ENCODE measurements at regions not wholly inside any gene's neighbourhood (a gene's known extent, or its start where the extent isn't known, plus 50 kb on each side); places are given as distances from the start of the nearest gene placed in this dataset.
"Not testable (repeated sequence)": the region's sequence is repeated elsewhere in the genome, so short reads cannot be mapped to it uniquely, and the experiment has no call there.

- no peak for DNase-seq (ENCODE audit: low spot score)
Observed at GRCh38 chr16:85239239-85239638, 127.0 kb upstream of the CIBAR2 start.

DNA sequence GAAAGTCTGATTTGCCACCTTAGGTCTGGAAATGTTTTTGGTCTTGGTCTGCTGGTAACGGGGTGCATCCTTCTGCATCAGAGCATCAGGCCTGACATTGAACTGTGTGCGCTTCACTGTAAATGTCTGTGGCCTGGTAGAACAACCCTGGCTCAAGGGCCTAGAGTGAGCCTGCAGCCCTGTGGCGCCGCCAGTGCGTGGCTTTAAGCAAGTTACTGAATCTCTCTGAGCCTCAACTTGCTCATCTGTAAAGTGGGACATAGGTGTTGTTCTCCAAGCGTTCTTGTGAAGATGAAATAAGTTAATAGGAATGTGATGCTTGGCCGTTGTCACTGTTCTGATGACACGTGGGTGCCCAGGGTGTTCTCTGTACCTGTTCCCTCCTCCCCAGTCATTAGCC is 127.6 kb upstream of the CIBAR2 start:
- no peak for DNase-seq (ENCODE audit: low spot score)

DNA sequence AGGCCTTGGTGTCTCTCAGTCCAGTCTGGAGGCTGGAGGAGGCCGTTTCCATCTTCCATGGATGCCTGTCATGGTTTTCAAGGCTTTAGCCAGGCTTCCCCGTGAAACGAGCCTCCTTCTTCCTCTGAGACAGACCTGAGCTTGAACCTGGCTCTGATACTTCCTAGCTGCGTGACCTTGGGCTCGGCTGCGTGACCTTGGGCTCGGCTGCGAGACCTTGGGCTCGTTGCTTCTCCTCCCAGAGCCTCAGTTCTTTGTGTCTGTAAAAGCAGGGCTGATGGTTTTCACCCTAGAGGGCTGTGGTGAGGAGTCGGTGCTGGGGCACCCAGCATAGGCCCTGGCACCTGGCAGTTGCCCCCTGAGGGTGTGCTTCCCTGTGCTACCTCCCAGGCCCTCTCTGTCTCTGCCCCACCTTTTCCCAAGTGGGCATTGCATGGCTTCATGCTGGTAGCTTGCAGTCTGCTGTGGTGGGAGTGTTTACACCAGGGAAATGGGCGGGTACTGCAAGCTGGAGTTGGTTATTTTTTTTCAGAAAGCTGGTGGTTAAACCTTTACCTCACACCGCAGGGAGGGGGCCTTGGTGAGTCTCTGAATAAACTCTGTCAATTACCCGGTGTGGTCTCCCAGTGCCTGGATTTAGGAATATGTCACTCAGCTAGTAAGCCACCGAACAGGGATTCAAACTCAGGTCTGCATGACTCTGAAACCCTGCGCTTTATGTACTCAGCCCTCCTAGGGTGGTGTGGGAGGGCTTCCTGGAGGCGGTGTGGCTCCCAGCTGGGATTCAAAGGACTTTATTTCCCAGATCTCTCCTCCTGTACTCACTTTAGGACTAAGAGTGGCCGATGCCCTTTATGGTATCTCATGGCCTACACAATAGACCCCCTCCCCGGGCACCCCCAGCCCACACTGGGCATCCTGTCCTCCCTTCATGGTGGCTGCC is 129.0 kb upstream of the CIBAR2 start:
- DNase-seq (ENCODE audit: low spot score), result no peak

DNA sequence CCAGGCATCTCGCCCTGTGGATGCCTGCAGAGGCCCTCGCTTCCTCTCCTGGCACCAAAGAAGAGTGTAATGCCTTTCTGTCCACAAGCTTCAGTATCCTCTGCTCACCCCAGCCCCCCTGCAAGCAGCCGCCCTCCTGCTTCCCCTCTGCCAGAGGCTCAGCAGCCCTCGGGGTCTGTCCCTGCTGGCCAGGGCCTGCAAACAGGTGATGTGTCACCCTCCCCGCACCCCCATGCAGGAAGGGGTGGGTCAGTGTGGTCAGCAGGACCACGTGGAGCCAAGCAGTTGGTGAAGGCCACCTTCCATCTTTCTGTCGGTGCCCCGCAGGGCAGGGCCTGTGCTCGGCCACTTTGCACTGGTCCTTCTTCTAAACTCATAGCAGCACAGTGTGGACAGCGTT is 129.9 kb upstream of the CIBAR2 start:
- no peak for DNase-seq (ENCODE audit: low spot score)

DNA sequence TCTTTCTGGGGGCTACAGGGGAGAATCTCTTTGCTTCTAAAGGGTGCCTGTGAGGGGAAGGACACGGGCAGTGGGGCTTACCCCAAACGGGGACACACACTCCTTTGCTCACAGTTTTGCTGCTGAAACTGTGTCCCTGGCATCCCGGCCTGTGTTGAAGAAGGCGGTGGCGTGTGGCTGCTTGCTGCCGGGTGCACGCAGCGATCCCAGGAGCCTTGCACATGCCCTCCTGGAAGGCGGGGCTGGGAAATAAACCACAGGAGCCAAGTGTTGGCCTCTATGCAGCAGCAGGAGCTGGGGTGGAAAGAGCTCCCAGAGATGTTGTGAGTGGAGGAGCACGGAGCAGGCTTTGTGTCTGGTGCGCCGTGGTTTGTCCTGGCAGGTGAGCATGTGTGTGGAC is 131.0 kb upstream of the CIBAR2 start:
- DNase-seq (ENCODE audit: low spot score), result no peak

GRCh38 chr16:85244452-85244851 is 132.2 kb upstream of the CIBAR2 start:
- not testable (repeated sequence) for DNase-seq (ENCODE audit: low spot score)

GRCh38 chr16:85245307-85246172 is 133.3 kb upstream of the CIBAR2 start:
- DNase-seq (ENCODE audit: low spot score), result peak; percentile 20

DNA sequence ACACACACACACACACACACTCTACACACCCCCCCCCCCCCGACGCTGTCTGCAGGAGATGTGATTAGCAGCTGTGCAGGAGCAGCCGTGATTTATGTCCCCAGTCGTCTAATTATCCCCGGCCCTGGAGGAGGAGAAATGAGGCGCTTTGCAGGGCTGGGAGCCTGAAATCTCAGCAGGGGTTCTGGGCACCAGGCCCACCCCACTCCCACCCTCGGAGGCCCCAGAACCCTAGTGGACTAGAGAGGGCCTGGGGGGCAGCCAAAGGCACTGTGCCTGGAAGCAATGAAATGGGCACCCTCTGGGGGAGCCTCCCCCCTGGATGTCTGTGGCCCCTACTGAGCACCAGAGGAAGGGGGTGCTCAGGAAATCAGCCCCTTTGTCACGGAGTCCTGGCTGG is 134.2 kb upstream of the CIBAR2 start:
- no peak for DNase-seq (ENCODE audit: low spot score)

DNA sequence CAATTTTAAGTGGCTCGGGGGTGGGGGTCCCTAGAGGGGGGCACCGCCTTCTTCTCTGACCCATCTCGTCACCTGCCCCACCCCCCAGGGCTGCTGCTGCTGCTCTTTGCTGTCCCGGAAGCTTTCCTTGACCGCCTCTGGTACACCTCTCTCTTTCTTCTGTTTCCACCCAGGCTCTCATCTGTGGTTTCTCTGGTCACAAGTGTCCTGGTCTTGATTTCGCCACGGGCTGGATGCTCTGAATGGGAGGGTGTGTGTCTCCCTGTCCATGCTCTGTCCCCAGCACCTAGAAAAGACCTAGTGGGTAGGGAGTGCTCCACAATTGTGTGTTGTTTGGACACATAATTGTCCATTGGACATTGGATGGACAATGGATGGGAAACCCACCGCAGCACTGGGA is 134.7 kb upstream of the CIBAR2 start:
- no peak for DNase-seq (ENCODE audit: low spot score)

DNA sequence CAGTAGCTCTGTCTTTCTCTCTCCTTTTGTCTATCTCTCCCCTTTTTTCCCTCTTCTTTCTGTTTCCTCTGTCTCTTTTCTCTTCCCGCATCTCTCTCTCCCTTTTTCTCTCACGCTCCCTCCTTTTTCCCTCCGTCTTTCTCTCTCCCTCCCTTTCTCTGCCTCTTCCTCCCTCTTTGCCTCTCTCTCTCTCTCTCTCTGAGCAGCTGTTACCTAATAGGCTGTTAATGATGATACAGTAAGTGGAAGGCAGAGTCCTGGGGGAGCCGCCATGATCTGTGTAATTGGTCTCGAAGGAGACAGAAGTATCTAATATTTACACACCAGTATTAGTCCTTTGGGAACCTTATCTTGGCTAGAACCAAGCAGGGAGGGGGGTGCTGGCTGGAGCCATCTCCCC is 136.1 kb upstream of the CIBAR2 start:
- DNase-seq (ENCODE audit: low spot score), result no peak

GRCh38 chr16:85248857-85249256 is 136.6 kb upstream of the CIBAR2 start:
- no peak for DNase-seq (ENCODE audit: low spot score)

GRCh38 chr16:85249418-85250146 is 137.3 kb upstream of the CIBAR2 start:
- DNase-seq (ENCODE audit: low spot score), result no peak

- DNase-seq (ENCODE audit: low spot score), result no peak
Observed at GRCh38 chr16:85250147-85250463, 137.8 kb upstream of the CIBAR2 start.

- DNase-seq (ENCODE audit: low spot score), result no peak
Observed at GRCh38 chr16:85250609-85251223, 138.4 kb upstream of the CIBAR2 start.

DNA sequence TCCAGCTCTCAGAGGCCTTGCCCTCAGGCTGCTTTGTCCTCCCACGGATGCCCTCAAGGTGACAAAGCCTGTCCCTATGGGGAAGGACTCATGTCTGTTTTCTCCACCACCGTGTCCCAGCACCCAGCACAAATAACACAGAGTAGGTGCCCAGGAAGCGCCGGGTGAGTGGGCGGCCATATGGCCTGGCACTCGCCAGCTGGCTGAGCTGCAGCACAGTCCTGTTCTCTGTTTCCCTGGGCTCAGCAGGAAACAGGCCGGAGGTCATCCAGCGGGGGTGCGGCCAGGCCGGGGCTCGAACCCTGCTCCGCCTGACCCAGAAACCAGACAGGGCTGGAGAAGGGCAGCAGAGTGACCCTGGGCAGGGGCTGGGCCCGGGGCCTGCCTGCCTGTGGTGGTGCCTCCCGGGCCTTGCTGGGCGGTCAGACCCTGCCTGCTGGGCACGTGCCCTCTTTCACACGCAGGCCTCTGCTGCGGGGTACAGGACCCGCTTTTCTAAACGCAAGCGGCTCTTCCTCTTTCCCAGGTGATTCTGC is 139.0 kb upstream of the CIBAR2 start:
- DNase-seq (ENCODE audit: low spot score), result no peak

DNA sequence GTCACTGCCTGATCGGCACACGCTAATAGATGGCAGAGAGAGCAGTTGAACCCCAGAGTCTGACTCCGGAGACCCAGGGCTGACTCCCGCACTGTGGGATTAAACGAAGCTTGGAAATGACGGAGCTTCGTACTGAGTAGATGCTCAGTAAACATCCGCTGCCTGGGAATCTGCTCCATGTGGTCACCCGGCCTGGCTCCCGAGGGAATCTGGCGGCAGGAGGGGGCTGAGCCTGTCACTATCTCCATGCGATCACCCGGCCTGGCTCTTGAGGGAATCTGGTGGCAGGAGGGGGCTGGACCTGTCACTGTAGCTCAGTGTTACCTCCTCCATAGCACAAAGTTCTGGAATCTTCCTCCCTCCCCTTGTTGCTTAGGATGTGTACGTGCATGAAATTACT is 139.7 kb upstream of the CIBAR2 start:
- no peak for DNase-seq (ENCODE audit: low spot score)

- no peak for DNase-seq (ENCODE audit: low spot score)
Observed at GRCh38 chr16:85252461-85252860, 140.2 kb upstream of the CIBAR2 start.

DNA sequence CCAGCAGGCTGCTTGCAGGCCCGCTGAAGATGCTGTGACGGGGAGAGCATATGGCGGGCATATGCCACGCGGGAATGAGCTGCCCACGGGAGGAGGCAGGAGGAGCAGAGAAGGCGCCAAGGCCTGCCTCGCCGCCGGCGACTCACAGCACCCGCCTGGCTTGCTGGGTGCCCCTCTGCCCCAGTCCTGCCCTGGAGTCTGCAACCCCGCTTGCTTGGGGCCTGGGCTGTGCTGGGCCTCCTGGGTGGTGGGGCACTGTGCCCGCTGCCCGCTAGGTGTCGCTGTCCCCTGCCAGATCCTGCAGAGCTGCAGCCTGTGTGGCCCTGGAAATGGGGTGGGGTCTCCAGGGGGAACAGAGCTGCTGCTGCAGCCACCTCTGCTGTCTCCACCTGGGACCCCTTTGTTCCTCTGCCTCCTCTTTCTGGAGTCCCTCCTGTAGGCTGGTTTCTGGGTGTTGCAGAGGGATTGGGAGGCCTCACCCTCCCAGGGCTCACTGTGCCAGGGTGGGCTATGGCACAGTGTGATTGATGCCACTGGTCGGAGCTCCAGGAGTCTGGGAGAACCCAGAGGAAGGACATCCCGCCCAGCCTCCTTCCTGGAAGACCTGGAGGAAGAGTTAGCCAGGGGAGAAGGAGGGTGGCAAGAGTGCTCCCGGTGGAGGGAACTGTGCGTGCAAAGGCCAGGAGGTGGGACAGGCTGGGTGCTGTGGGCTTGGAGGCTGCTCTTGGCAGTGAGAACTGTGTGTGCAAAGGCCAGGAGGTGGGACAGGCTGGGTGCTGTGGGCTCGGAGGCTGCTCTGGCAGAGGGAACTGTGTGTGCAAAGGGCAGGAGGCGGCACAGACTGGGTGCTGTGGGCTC is 141.0 kb upstream of the CIBAR2 start:
- peak; percentile 48 for DNase-seq (ENCODE audit: low spot score)

GRCh38 chr16:85254051-85254450 is 141.8 kb upstream of the CIBAR2 start:
- no peak for DNase-seq (ENCODE audit: low spot score)

DNA sequence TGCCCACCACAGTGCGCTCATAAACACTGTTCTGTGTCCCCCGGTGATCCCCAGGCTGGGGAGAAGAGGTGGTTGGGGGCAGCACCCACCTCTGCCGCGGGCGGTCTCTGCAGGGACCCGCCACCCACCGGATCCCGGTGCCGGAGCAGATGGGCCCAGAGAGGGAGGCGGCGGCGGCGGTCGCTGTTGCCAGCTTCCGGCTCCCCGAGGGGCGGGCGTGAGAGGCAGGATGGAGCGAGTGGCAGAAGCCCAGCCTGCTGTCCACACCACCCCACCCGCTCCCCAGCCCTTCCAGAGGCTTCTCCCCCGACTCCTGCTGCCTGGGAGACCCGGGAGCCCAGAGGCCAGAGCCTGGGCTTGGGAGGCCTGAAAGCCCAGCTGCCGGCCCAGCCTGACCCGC is 142.6 kb upstream of the CIBAR2 start:
- DNase-seq (ENCODE audit: low spot score), result no peak

GRCh38 chr16:85255777-85256176 is 143.5 kb upstream of the CIBAR2 start:
- DNase-seq (ENCODE audit: low spot score), result no peak

Measured in hematopoietic multipotent progenitor cell treated with erythropoietin and hydrocortisone succinate and interleukin-3 and kit ligand, for 17 days (in vitro differentiated cells).